NCI-H82 treated with DMSO at 0.1 percent for 48 hours (cell line): ENCODE measurements at regions not wholly inside any gene's neighbourhood (a gene's known extent, or its start where the extent isn't known, plus 50 kb on each side); places are given as distances from the start of the nearest gene placed in this dataset.

Source experiments
- DNase-seq: peaks from one replicate; lab custom pipeline; 2025; ENCODE audit not compliant: unreplicated experiment; lab: John Stamatoyannopoulos, UW

DNA sequence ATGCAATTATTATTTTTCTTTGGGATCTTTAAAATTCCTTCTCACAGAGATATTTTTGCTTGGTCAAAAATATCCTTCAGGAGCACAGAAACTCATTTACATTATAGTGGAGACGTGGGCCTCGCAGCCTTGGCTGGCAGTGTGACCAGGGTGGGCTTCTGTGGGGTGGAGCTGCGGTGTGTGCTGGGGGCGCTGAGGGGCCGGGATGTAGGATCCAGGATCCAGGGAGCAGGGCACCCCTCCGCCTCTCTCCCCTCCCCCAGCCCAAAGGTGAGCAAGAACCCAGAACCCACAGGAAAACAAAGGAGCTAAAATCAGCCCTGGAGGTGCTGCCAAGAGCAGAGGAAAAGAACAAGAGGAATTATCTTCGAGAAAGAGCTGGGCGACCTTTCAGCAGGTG lies 79.1 kb upstream of the OLFM1 start:
- DNase-seq: no peak

DNA sequence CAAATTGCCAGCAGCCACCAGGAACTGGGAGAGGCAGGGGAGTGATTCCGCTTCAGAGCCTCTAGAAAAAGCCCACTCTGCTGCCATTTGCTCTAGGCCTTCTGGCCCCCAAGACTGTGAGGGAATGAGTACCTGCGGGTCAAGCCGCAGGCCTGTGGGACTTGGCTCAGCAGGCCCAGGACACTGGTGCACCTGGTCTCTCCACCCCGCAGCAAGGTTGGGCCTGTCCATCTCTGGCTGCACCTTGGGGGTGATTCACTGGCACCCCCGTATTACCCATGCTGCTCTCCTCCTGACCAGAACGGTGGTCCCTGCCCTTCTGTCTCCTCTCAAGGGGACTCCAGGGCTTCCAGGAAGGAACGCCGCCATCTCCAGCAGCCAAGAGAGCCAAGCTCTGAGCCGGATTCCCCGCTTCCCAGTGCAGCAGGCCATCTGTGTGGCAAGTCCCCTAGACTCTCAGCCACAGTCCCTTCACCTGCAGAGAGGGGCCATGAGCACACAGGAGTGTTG lies 78.4 kb upstream of the OLFM1 start:
- no peak for DNase-seq

DNA sequence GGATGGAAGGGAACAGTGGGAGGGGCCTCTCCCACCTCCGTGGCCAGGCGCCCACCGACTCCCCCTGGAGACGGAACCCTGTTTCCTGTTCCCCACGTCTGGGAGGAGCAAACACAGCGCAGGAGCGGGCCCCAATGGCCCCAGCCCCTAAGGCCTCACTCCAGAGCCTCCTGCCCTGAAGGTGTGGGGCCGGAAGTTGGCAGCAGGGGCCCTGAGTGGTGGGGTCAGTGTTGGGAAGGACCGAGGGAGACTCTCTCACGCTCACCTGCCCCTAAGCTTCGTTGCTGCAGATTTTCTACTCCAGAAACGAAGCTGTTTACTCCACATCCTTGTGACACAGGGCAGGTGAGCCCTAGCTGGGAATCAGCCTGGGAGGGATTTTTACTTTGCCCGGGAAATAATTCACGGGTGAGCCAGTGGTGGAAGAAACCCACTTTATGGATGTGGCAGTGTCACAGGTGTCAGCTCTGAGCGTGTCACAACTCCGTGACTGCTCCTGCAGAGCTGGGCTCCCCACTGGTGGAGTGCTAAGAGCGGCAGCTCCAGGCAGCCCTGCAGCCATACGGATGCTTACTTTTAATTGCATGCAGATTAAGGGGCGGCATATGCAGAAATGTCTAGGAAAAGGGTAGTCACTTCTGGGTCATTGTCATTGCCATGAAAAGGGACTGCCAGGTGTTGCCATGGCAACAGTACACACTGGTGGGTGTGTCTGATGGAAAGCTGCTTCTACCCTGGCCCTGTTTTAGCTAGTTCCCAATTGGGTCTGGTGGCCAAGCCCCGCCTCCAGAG lies 77.5 kb upstream of the OLFM1 start:
- no peak for DNase-seq

DNA sequence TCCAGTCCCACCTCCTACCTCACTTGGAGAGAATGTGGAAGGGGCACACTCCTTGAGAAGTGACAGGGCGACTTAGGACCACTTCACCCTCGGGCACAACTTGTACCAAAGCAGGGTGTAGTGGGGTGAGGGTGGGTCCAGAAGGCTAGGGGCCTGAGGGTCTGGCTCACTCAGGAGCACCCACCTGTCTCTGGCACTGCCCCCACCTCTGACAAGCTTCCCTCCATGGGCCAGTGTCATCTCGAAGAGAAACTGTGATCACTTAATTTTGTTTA lies 76.9 kb upstream of the OLFM1 start:
- no peak for DNase-seq

DNA sequence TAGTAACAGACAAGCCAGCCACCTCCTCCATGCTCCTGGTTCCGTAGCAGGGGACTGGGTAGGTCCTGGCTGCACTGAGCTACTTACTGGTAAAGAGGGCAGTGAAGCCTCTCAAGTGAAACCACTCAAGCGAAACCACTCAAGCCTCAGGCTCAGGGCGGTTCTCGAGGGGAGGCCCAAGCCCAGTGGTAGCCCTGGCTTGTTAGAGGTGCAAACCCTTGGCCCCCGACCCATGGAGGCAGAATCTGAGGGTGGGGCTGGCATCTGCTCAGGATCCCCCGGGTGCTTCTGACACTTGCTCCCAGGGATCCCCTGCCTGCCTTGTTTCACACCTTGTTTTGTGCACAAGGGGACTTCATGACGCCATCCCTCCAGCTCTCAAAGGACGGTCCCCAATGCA lies 76.5 kb upstream of the OLFM1 start:
- no peak for DNase-seq

DNA sequence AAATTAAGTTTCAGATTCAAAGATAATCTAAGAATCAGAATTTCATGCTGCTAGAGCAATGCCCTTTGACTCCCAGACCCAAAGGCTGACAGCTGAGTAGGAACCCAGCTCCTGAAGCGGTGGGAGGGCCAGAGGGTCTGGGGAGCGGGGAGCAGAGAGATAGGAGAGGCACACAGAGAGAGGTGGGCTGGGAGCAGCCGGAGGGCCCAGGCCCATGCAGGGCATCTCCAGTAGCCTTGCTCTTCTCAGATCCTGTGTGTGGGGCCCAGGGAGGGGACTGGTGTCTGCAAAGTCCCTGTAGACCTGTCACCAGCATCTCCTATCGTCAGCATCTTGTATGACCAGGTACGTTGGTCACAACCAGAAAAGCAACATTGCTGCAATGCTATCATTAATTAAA lies 75.3 kb upstream of the OLFM1 start:
- no peak for DNase-seq

DNA sequence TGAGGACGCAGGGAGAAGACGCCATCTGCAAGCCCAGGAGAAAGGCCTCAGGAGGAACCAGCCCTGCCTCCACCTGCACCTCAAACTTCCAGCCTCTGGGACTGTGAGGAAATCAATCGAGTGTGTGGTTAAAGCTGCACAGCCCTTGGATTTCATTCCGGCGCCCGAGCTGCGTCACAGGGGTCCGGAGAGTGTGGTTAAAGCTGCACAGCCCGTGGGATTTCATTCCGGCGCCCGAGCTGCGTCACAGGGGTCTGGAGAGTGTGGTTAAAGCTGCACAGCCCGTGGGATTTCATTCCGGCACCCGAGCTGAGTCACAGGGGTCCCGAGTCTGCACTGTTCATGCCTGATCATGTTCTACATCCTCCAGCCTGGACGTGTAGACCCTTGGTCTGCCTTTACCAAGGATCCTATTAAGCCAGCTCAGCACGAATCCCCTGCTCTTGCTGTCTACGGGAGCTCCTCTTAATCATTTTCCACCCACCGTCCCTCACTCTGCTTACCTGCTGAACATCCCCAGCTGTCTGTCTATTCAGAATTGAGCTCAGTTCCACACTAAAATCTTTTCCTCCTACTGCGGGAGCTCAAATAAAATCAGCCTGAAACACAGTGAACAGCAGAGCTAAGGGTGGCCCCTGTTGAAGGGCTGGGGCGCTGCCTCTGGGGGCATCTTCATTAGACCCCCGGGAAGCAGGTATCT lies 73.0 kb upstream of the OLFM1 start:
- no peak for DNase-seq

DNA sequence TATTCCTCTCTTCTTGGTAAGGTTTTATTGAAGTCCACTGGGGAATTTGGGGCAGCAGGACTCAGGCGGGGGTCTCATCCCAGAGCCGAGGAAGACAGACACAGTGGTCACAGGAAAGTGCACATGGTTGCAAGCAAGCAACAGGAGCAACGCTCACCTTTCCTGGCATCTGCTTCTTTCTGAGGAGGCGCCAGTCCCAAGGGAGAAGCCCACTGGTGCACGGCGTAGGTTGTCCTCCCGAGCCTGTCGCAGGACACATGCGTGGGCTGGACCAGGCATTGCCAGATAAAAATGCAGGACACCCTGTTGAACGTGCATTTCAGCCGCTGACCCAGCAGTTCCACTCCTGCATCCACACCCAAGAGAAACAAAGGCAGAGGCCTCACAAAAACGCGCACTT lies 72.4 kb upstream of the OLFM1 start:
- DNase-seq: no peak

DNA sequence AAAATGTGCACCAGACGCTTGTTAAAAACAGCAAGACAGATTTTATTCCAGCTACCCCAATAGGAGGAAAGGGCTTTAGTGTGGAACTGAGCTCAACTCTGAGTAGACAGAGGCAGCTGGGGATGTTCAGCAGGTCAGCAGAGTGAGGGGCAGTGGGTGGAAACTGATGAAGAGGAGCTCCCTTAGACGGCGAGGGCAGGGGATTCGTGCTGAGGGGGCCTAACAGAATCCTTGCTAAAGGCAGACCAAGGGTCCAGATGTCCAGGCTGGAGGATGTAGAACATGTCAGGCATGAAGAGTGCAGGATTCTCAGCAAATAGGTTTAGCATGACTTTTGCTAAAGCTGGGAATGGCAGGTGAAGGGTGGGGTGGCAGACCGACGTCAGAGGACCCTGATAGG lies 71.9 kb upstream of the OLFM1 start:
- DNase-seq: no peak

DNA sequence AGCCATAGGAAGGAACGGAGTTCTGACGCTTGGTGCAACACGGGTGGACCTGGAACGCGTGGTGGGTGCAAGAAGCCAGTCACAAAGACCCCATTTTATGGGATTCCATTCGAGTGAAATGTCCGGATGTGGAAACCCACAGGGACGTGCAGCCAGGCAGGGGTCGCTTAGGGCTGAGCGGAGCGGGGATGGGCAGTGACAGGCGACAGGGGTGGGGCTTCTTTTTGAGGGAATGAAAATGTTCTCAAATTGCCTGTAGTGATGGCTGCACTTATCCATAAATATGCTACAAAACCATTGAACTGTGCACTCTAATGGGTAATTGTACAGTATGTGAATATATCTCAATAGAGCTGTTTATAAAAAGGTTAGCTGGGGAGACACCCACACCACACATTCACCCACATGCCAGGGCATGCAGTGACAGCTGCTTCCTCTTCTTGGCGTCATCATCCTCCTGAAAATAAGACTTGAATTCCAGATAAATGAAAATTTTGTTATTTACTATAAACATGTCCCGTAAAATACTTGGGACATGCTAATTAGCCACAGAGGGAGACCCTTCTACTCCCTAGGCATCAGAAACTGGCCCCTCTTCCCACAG lies 71.3 kb upstream of the OLFM1 start:
- no peak for DNase-seq

DNA sequence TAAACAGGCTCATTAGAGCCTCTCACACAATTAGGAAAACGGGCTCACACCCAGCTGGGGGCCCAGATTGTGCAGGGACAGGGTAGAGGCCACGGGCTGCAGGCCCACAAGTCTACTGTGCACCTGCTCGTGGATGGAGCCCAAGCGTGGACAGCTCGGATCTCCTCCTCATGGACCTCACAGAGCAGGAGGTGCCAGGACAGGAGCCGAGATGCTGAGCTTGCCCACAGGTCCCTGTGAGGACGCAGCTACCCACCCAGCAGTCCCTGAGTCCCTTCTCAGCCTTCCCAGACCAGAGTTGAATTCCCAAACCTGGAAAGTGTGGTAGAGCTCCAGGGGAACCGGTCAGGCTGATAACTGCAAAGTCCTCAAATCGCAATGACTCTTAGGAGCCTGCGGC lies 70.6 kb upstream of the OLFM1 start:
- no peak for DNase-seq

DNA sequence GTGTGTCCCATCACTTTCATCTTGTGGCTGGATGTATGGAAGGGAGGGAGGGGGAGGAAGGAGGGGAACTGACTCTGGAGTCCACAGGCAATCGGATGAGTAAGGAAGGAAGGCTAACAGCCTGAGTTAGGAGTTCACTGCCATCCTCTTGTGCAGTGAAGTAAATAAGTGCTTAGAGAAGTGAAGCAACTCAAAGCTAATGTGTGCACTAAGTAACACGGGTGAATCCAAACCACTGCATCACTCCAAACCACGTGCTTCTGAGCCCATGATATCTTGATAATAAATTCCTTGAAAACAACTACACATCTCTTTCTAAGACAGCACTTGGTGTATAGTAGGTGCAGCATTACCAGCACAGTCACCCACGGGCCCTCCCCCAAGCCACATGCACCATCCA lies 69.6 kb upstream of the OLFM1 start:
- DNase-seq: no peak

DNA sequence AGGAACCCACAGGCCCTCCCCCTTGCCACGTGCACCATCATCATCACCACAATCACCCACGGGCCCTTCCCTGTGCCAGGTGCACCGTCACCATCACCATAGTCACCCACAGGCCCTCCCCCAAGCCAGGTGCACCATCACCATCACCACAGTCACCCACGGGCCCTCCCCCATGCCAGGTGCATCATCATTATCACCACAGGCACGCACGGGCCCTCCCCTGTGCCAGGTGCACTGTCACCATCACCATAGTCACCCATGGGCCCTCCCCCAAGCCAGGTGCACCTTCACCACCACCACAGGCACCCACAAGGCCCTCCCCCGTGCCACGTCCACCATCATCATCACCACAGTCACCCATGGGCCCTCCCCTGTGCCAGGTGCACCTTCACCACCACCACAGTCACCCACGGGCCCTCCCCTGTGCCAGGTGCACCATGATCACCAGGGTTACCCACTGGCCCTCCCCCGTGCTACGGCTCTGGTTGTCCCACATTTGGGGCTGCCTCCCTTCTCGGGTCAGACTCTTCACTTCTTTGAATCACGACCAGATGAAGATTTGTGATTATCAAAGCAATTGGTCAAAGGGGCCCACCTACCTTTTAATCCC lies 69.1 kb upstream of the OLFM1 start:
- DNase-seq: no peak

DNA sequence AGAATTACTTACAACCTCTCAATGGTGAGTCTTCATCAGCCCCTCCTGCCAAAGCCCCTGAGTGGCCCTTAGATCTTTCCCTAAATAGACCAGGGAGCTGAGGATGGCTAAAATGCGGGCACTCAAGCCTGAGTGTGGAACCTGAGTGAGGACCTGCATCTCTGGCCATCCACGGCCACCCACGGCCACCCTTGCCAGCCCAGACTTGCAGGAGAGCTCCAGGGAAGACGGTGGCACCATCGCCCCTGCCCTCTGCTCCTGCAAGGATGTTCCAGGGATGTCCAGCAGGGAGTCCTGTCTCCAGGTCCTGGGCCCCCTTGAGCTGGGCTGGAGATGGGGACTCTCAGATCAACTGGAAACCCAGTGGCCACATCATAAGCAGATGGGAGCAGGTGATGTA lies 68.2 kb upstream of the OLFM1 start:
- DNase-seq: no peak

DNA sequence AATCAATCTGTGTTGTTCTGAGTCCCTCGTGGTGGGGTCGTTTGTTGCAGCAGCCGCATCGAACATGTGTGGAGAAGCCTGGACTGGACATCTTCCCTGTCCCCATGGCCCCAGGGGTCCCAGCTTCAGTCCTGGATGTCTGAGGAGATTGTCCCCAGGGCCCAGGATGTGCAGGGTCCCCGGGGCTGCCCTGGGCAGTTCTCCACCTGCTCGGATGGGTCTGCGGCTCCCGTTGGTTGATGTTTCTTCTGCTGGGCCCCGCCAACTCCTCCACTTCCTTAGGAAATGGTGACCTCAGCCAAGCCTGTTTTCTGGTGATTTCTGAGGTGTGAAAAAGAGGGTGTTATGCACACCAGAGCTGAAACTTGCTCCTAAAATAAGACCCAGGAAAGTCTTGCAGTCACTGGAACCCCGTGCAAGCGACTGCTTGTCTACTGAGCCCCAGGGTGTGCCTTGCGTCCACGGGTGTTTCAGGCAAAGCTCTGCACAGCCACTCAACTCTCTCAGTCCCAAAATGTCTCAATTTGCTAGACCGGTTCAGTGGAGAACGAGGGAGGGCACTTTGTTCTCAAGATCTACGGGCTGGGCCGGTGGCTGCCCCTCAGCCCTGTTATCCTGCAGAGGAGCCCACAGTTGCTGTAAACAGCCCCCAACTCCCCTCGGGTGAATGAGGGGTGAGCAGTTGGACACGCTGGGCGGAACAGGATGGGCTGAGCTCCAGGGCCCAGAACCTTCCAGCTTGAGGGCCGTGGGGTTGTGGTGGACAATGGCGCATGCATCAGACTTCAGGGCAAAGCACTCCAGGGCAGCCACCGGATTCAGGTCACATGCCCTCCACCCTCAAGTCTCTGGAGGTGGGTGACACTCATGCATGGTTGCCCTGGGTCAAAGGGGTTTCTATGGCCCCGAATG lies 66.7 kb upstream of the OLFM1 start:
- DNase-seq: no peak

DNA sequence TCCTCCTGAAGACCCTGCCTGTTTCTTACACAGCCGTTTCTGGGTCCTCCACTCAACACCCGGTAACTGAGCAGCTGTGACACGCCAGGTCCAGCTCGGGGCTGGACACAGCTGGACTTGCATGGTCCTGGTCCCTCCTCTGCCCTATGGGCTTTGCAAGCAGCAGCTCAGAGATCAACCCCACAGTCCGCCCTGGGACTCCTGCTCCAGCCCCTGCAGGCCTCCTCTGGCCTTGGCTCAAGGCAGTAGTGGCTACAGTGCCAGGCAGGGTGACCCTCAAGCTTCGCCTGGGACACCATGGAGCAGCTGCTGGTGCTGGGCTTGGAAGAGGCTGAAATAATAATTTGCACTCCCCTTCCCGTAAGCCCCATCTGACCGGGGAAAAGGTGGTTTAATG lies 66.1 kb upstream of the OLFM1 start:
- DNase-seq: no peak

DNA sequence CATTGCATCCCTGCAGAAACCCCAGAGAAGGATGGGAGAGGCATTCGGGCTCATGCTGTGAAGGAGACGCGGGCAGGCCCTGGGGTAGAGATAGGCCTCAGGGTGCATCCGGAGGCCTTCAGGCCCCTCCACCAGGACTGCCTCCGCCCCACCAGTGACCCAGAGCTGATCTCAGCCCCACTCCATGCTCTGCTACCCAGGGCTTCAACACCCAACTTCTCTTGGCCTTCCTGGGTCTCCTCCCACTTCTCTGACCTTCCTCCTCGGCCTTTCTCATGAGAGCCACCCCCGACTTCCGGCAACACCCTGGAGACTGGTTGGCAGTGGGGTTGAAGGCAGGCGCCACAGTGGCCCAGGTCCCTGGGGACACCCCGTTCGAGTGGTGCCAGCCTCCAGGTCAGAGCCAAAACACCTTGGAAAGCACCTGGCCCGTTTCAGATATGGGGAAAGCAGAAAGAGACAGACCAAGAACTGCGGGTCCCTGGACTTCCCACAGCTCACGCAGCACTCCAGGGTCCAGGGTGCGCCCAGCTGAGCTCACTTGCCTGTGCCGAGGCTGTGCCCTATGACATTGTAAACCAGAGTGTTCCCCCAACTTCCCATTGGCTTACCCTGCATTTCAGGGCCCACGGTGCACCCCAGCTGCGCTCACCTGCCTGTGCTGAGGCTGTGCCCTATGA lies 65.1 kb upstream of the OLFM1 start:
- no peak for DNase-seq

DNA sequence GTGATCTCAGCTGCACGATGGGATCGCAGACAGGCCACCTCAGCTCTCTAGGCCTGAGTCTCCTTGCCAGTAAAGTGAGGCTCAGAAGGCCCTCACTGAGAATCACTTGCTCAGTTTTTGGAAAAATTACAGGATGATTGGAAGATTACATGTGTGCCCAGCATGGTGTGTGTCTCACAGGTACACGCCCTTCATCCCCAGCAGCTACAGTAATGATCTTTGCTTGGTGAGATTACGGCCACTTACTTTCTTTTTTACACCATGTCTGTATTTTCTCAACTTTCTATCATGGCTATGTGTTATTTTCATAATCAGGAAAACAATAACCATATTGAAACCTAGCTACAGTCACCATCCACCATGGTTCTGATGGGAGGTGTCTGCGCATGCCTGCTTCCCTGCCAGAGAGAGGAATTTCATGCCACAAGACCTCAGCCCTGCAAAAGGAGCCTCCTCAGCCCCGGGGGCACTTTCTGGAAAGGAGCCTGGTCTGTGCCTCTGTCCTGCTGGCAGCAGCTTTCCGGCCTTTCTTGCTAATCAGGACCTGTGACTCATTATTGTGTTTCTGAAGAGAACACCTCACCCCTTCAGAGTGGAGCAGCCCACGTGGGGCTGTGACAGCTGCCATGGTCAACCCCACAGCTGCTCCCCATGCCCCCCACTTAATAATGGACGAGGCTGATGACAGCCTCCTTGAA lies 64.2 kb upstream of the OLFM1 start:
- DNase-seq: no peak

DNA sequence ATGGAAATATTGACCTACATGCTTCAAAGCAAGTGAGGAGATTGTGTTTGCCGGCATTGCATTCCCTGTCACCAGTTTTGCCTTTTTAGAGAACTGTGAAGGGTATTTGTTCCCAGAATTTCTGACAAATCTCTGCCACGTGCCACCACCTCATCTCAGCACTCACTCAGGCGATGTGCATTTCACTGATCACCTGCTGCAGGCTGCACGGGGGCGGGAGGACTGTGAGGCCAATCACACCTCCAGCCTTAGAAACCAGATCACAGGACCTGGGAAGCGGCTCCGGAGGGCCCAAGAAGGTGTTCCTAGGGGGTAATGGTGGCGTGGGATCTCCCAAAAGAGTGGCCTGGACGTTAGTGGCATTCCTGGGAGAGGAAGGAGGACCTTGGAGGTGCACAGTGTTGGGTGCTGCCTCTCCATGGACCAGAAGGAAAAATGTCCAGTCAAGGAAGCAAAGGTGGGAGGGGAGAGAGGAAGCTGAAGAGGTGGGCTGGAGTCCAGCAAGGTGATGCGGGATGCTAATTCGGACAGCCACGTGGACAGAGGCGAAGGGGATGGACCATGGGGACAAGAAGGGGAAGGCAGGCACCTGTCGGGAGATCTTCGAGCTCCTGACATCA lies 63.6 kb upstream of the OLFM1 start:
- no peak for DNase-seq
